Endothelial cell (in vitro differentiated cells): ENCODE measurements at regions not wholly inside any gene's neighbourhood (a gene's known extent, or its start where the extent isn't known, plus 50 kb on each side); places are given as distances from the start of the nearest gene placed in this dataset.

Experiments
- DNase-seq: peaks from one replicate; pipeline ENCODE4 v3.0.0; 2021; ENCODE audit warnings: low spot score
- H3K27ac Mint-ChIP-seq: one replicate; pipeline ENCODE4 v1.8.0; 2021; ENCODE audit warnings: mixed read lengths, inconsistent platforms; ENCODE audit not compliant: unreplicated experiment
- H3K27me3 Mint-ChIP-seq: one replicate; pipeline ENCODE4 v1.8.0; 2021; ENCODE audit warnings: mild to moderate bottlenecking, moderate library complexity, mixed read lengths, inconsistent platforms; ENCODE audit not compliant: unreplicated experiment
- H3K36me3 Mint-ChIP-seq: one replicate; pipeline ENCODE4 v1.8.0; 2021; ENCODE audit warnings: mild to moderate bottlenecking, low read depth, mixed read lengths, inconsistent platforms; ENCODE audit not compliant: unreplicated experiment
- H3K4me1 Mint-ChIP-seq: one replicate; pipeline ENCODE4 v1.8.0; 2021; ENCODE audit warnings: mild to moderate bottlenecking, mixed read lengths, inconsistent platforms; ENCODE audit not compliant: unreplicated experiment
- H3K4me3 Mint-ChIP-seq: one replicate; pipeline ENCODE4 v1.8.0; 2021; ENCODE audit warnings: mild to moderate bottlenecking, mixed read lengths, inconsistent platforms; ENCODE audit not compliant: unreplicated experiment
- H3K9me3 Mint-ChIP-seq: one replicate; pipeline ENCODE4 v1.8.0; 2021; ENCODE audit warnings: mixed read lengths, inconsistent platforms; ENCODE audit not compliant: unreplicated experiment
- TF ChIP-seq, protein P1 (sequence below): fragments of 200-600 bp; sonication (generic); IDR thresholded peaks from one replicate; pipeline ENCODE4 v1.5.0; 2021; ENCODE audit warnings: antibody characterized with exemption; ENCODE audit not compliant: unreplicated experiment

DNA sequence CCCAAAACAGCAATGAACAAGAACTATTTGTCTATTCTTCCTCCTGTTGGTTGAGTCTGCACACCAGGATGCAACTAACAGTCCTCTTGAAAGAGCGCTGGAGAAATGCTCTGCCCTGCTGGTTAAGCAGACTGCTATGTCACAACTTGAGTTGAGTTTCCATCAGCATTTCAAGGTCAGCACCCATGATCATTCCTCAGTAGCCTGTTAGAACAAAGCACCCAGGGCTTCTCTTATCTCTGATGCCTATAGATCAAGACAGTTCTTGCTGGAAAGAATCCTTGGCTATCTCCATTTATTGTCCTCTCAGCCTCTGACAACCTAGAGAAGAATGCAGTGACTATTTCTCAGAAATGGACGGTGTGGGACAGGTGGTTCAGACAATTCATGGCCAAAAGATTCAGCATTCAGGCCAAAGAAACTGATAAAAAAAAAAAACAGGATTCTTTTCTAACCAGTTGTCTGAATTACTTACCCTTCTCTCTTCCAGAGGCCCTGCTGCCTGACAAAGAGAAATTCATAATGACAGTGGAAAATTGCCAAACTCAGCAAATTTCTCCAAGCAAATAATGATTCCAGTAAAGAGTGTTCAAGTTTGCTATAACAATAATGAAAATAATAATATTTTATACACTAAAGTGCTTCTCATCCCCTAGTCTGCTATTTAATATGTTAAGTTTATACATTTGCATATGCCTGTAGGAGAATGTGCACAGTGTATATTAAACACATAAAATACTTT lies 306.7 kb downstream of the EMP1 start:
- DNase-seq = no peak
- Mint-ChIP-seq H3K36me3 (no peaks in the 10 kb centered on the region), H3K27ac (no peak overlapping the region), H3K27me3 (no peaks in the 10 kb centered on the region), H3K9me3 (no peaks in the 10 kb centered on the region), H3K4me1 (peaks cover 2% of the 10 kb centered on the region), H3K4me3 (no peak overlapping the region)
- TF ChIP-seq, protein P1, sequence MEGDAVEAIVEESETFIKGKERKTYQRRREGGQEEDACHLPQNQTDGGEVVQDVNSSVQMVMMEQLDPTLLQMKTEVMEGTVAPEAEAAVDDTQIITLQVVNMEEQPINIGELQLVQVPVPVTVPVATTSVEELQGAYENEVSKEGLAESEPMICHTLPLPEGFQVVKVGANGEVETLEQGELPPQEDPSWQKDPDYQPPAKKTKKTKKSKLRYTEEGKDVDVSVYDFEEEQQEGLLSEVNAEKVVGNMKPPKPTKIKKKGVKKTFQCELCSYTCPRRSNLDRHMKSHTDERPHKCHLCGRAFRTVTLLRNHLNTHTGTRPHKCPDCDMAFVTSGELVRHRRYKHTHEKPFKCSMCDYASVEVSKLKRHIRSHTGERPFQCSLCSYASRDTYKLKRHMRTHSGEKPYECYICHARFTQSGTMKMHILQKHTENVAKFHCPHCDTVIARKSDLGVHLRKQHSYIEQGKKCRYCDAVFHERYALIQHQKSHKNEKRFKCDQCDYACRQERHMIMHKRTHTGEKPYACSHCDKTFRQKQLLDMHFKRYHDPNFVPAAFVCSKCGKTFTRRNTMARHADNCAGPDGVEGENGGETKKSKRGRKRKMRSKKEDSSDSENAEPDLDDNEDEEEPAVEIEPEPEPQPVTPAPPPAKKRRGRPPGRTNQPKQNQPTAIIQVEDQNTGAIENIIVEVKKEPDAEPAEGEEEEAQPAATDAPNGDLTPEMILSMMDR = no peak

DNA sequence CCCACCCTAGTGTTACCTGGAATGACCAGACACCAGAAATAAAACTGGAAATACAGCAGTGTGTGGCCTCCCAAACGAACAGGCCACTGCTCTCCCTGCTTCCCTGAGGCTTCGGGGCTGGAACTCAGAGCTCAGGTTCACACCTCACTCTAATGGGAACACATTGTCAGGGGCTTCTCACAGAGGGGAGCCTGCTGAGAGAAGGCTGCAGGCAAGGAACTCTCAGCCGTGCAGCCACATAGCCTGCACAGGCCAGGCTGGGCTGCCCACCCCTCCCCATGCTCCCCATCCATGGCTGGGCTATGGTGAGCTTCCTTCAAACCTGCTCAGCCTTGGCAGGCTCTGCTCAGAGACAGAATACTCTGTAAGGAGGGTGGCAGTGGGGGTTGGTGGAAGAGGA lies 302.5 kb downstream of the EMP1 start:
- Mint-ChIP-seq H3K27ac (no peak overlapping the region), H3K4me3 (no peak overlapping the region), H3K27me3 (no peaks in the 10 kb centered on the region), H3K36me3 (no peaks in the 10 kb centered on the region), H3K9me3 (no peaks in the 10 kb centered on the region), H3K4me1 (peaks cover 2% of the 10 kb centered on the region)
- TF ChIP-seq, protein P1 = no peak
- DNase-seq = no peak

DNA sequence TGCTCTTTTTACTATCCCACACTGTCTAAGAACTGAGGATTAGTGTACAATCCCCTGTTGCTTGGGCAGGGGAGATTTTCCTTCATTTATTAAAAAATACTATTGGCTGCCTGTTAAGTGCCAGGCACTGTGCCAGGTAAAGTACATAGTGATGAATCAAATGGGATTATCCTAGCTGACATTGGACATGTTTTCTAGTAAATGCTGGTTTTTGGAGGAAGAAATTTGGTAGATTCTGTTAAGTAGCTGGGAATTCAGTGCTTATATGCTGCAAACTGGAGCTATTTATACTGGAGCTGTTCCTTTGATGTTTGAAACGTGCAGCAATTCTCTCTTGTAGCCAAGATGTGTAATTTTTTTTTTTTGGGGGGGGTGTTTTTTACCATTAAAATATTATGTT lies 299.6 kb downstream of the EMP1 start:
- H3K27me3 Mint-ChIP-seq = no peaks in the 10 kb centered on the region
- TF ChIP-seq, protein P1 = no peak
- H3K36me3 Mint-ChIP-seq = no peaks in the 10 kb centered on the region
- no peak for DNase-seq
- H3K4me3 Mint-ChIP-seq = no peak overlapping the region
- peaks cover 2% of the 10 kb centered on the region for H3K4me1 Mint-ChIP-seq
- no peaks in the 10 kb centered on the region for H3K9me3 Mint-ChIP-seq
- no peak overlapping the region for H3K27ac Mint-ChIP-seq

DNA sequence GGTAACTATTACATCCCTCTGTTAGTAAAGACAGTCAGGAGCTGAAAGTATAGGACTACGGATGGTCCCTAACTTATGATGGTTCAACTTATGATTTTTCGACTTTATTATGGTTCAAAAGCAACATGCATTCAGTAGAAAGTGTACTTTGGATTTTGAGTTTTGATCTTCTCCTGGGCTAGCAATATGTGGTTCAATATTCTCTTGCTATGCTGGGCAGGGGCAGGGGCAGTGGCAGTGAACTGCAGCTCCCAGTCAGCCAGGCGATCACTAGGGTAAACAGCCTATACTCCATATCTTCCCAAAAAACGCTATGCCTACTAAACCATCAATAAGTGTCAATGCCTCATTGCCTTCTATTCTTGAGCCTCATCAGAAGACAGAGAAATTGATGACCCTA lies 292.7 kb downstream of the EMP1 start:
- H3K27ac Mint-ChIP-seq = no peak overlapping the region
- peaks cover 4% of the 10 kb centered on the region for H3K27me3 Mint-ChIP-seq
- no peaks in the 10 kb centered on the region for H3K4me1 Mint-ChIP-seq
- H3K36me3 Mint-ChIP-seq = no peaks in the 10 kb centered on the region
- TF ChIP-seq, protein P1 = no peak
- H3K9me3 Mint-ChIP-seq = no peaks in the 10 kb centered on the region
- no peak overlapping the region for H3K4me3 Mint-ChIP-seq
- DNase-seq = no peak

- DNase-seq = no peak
- Mint-ChIP-seq H3K27me3 (peaks cover 4% of the 10 kb centered on the region), H3K9me3 (no peaks in the 10 kb centered on the region), H3K36me3 (no peaks in the 10 kb centered on the region), H3K4me3 (no peak overlapping the region), H3K4me1 (no peaks in the 10 kb centered on the region), H3K27ac (no peak overlapping the region)
- TF ChIP-seq, protein P1 = no peak
These were observed 290.8 kb downstream of the EMP1 start for GRCh38 chr12:13487326-13487725.
